ENCODE measurements at regions not wholly inside any gene's neighbourhood (a gene's known extent, or its start where the extent isn't known, plus 50 kb on each side); places are given as distances from the start of the nearest gene placed in this dataset.

DNA sequence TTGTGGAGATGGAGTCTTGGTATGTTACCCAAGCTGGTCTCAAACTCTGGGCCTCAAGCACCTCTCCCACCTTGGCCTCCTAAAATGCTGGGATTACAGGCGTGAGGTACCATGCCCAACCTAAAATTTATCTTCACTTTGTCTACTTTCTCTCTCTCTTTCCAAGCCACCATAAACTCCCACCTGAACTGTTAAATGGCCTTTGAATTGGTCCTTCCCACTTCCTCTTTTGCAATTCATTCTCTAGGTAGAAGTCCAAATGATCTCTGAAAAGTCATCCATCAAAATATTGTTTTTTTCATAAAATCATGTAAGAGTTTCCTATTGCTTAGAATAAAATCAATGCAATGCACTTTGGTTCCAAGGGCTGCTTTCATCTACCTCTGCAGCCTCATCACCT lies 90.1 kb upstream of the CELF2 start:
- Histone ChIP-seq H3K9ac (ENCODE audit: low read length) (no peak overlapping the region), H3K36me3 (ENCODE audit: low read length) (no peaks in the 10 kb centered on the region), H3K4me3 (ENCODE audit: insufficient read depth, low read length, poor library complexity, severe bottlenecking) (no peak overlapping the region), H3K9me3 (ENCODE audit: insufficient read depth, low read length) (no peaks in the 10 kb centered on the region), H3K9me2 (replicated peaks; ENCODE audit: insufficient read depth, low read length) (no peaks in the 10 kb centered on the region), H2AFZ (ENCODE audit: low read depth, low read length, severe bottlenecking) (no peak overlapping the region), H3K27ac (ENCODE audit: low read depth, low read length) (no peak overlapping the region), H3F3A (ENCODE audit: insufficient read depth) (no peaks in the 10 kb centered on the region), H3K4me2 (ENCODE audit: low read depth, low read length, poor library complexity, severe bottlenecking) (no peak overlapping the region), H4K20me1 (ENCODE audit: low read depth, low read length) (no peaks in the 10 kb centered on the region), H3K79me2 (ENCODE audit: insufficient read depth, low read length) (no peaks in the 10 kb centered on the region), H3K27me3 (ENCODE audit: low read length) (no peaks in the 10 kb centered on the region)
- TF ChIP-seq, protein P1, sequence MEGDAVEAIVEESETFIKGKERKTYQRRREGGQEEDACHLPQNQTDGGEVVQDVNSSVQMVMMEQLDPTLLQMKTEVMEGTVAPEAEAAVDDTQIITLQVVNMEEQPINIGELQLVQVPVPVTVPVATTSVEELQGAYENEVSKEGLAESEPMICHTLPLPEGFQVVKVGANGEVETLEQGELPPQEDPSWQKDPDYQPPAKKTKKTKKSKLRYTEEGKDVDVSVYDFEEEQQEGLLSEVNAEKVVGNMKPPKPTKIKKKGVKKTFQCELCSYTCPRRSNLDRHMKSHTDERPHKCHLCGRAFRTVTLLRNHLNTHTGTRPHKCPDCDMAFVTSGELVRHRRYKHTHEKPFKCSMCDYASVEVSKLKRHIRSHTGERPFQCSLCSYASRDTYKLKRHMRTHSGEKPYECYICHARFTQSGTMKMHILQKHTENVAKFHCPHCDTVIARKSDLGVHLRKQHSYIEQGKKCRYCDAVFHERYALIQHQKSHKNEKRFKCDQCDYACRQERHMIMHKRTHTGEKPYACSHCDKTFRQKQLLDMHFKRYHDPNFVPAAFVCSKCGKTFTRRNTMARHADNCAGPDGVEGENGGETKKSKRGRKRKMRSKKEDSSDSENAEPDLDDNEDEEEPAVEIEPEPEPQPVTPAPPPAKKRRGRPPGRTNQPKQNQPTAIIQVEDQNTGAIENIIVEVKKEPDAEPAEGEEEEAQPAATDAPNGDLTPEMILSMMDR (IDR thresholded peaks at IDR 0.05; ENCODE audit: insufficient read depth, low read length, poor library complexity, severe bottlenecking) = no peak
- TF ChIP-seq EZH2phosphoT487 (conservative IDR thresholded peaks at IDR 0.05; ENCODE audit: low read length) = no peak

DNA sequence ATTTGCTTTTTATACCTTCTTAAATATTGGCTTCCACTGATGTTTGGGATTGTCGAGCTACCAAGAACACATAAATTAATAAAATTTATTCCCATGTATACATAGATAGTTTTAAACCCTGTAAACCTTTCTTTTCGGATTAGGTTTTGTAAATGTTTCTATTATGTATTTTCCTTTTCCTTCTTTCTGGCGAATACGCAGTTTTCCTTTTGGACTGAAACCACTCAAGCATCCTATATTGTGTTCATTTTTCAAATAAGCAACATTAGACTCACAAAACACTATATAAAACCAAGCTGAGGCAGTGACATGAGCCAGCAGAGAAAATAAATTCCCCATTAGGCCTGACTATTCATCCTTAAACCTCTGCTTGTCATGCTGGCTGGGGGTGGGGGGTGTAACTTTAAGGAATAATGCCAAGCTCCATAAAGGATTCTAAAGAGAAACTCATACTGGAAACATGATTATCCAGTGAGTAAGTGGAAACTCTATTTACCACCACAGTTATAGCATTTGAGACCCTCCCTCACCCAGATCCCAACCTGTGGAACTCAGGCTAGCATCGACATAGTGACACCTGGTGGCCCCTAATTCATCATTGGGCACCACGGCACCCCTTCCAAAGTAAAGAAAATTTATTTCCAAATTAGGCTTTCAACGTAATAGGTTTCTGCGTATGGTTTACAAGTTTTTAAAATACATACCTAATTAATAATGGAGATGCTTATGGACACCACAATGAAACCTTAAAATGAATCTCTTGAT lies 86.5 kb upstream of the CELF2 start:
- H2AFZ ChIP-seq (ENCODE audit: low read depth, low read length, severe bottlenecking) = no peak overlapping the region
- H4K20me1 ChIP-seq (ENCODE audit: low read depth, low read length) = no peaks in the 10 kb centered on the region
- no peaks in the 10 kb centered on the region for H3K27me3 ChIP-seq (ENCODE audit: low read length)
- TF ChIP-seq EZH2phosphoT487 (conservative IDR thresholded peaks at IDR 0.05; ENCODE audit: low read length) = no peak
- TF ChIP-seq, protein P1 (IDR thresholded peaks at IDR 0.05; ENCODE audit: insufficient read depth, low read length, poor library complexity, severe bottlenecking) = no peak
- H3K9me3 ChIP-seq (ENCODE audit: insufficient read depth, low read length) = no peaks in the 10 kb centered on the region
- no peak overlapping the region for H3K4me3 ChIP-seq (ENCODE audit: insufficient read depth, low read length, poor library complexity, severe bottlenecking)
- H3K9me2 ChIP-seq (replicated peaks; ENCODE audit: insufficient read depth, low read length) = no peaks in the 10 kb centered on the region
- no peaks in the 10 kb centered on the region for H3F3A ChIP-seq (ENCODE audit: insufficient read depth)
- H3K27ac ChIP-seq (ENCODE audit: low read depth, low read length) = no peak overlapping the region
- no peaks in the 10 kb centered on the region for H3K79me2 ChIP-seq (ENCODE audit: insufficient read depth, low read length)
- H3K9ac ChIP-seq (ENCODE audit: low read length) = no peak overlapping the region
- H3K36me3 ChIP-seq (ENCODE audit: low read length) = no peaks in the 10 kb centered on the region
- no peak overlapping the region for H3K4me2 ChIP-seq (ENCODE audit: low read depth, low read length, poor library complexity, severe bottlenecking)

DNA sequence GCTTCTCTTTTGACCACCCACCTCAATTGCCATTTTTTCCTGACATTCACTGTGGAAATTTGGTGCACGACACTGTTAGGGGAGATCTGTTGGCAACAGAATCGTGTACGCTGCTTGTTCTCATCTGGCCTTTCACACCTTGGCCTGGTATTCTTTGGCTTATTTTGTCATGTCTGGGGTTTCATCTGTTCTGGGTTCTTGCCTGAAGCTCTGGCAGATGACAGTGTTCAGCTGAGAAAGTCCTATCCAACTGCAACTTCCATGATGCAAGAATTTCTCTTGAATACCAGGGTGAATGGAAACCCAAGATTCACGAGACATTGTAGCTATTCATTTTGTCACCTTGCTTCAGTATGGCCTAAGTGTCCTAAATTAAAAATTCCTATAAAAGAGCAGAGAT lies 82.6 kb upstream of the CELF2 start:
- H4K20me1 ChIP-seq (ENCODE audit: low read depth, low read length) = no peaks in the 10 kb centered on the region
- H3K9me3 ChIP-seq (ENCODE audit: insufficient read depth, low read length) = no peaks in the 10 kb centered on the region
- H3K79me2 ChIP-seq (ENCODE audit: insufficient read depth, low read length) = no peaks in the 10 kb centered on the region
- TF ChIP-seq EZH2phosphoT487 (conservative IDR thresholded peaks at IDR 0.05; ENCODE audit: low read length) = no peak
- TF ChIP-seq, protein P1 (IDR thresholded peaks at IDR 0.05; ENCODE audit: insufficient read depth, low read length, poor library complexity, severe bottlenecking) = no peak
- no peak overlapping the region for H3K4me2 ChIP-seq (ENCODE audit: low read depth, low read length, poor library complexity, severe bottlenecking)
- H3K36me3 ChIP-seq (ENCODE audit: low read length) = no peaks in the 10 kb centered on the region
- no peak overlapping the region for H3K4me3 ChIP-seq (ENCODE audit: insufficient read depth, low read length, poor library complexity, severe bottlenecking)
- H3K27me3 ChIP-seq (ENCODE audit: low read length) = no peaks in the 10 kb centered on the region
- H2AFZ ChIP-seq (ENCODE audit: low read depth, low read length, severe bottlenecking) = no peak overlapping the region
- no peak overlapping the region for H3K27ac ChIP-seq (ENCODE audit: low read depth, low read length)
- H3F3A ChIP-seq (ENCODE audit: insufficient read depth) = no peaks in the 10 kb centered on the region
- no peaks in the 10 kb centered on the region for H3K9me2 ChIP-seq (replicated peaks; ENCODE audit: insufficient read depth, low read length)
- no peak overlapping the region for H3K9ac ChIP-seq (ENCODE audit: low read length)
